ENCODE measurements at regions not wholly inside any gene's neighbourhood (a gene's known extent, or its start where the extent isn't known, plus 50 kb on each side); places are given as distances from the start of the nearest gene placed in this dataset.

DNA sequence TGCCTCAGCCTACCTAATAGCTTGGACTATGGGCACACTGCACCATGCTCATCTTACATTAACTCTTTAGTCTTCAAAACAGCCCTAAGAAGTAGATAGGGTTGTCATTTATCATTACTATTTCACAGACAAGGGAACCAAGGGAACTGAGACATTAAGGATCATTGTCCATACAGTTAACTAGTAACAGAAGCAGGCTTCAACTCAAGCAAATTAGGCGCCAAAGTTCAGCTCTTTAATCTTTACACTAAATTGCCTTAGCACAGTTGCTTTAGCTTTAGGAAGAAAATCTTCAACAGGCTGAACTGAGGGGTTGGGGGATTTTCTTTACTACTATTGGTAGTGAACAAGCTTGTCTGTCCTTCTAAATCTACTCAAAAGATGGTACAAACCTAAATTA, 68.8 kb upstream of the CAND1 start:
- H3K27ac ChIP-seq: no peak overlapping the region
- TF ChIP-seq, protein P1, sequence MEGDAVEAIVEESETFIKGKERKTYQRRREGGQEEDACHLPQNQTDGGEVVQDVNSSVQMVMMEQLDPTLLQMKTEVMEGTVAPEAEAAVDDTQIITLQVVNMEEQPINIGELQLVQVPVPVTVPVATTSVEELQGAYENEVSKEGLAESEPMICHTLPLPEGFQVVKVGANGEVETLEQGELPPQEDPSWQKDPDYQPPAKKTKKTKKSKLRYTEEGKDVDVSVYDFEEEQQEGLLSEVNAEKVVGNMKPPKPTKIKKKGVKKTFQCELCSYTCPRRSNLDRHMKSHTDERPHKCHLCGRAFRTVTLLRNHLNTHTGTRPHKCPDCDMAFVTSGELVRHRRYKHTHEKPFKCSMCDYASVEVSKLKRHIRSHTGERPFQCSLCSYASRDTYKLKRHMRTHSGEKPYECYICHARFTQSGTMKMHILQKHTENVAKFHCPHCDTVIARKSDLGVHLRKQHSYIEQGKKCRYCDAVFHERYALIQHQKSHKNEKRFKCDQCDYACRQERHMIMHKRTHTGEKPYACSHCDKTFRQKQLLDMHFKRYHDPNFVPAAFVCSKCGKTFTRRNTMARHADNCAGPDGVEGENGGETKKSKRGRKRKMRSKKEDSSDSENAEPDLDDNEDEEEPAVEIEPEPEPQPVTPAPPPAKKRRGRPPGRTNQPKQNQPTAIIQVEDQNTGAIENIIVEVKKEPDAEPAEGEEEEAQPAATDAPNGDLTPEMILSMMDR (conservative IDR thresholded peaks at IDR 0.05): no peak
- no peak for TF ChIP-seq ZFX (IDR thresholded peaks at IDR 0.05)

DNA sequence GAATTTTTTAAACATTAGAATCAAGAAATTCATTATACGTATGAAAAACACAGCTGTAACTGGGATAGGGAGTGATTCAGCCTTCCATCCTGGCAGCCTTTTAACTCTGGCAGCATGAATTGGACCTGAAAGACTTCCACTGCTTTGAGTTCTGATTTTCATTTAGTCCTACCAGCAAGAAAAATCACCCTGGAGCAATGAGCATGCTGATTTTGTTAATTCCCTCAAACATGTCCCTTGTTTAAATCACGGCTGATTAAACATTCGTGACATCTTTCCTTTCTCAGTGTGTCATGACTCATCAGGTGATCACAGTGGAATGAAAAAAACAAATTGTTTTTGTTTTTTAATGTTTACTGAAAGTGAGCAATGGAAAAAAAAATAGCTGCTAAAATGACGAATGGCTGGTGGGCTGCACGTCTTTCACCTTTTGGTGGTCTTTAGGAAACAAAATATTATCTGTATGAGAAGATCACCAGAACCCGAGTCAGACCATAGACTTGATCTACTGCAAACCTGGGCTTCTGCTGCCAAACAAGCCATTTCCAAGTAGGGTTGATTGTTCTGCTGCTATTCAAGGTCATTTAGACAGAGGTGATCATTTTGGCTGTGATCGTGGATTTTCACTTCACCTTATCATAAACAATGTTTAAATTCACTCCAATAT, 67.0 kb upstream of the CAND1 start:
- TF ChIP-seq ZFX (IDR thresholded peaks at IDR 0.05): no peak
- no peak overlapping the region for H3K27ac ChIP-seq

DNA sequence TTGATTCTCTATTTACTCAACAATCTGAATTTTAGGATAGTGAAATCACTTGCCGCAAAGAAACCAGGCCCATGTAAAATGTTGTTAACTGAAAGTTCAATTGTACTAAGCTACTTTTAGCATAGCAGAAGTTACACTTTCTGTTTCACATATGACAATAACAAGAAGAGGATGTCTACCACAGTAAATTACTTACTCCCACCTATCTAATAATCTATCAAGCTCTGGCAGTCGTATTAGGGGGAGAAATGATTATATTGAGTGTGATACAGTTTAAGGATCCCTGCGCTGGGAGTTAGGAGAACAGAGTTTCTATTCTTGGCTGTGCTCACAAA, 66.5 kb upstream of the CAND1 start:
- no peak overlapping the region for H3K27ac ChIP-seq
- TF ChIP-seq, protein P1 (conservative IDR thresholded peaks at IDR 0.05): no peak
- no peak for TF ChIP-seq ZFX (IDR thresholded peaks at IDR 0.05)

DNA sequence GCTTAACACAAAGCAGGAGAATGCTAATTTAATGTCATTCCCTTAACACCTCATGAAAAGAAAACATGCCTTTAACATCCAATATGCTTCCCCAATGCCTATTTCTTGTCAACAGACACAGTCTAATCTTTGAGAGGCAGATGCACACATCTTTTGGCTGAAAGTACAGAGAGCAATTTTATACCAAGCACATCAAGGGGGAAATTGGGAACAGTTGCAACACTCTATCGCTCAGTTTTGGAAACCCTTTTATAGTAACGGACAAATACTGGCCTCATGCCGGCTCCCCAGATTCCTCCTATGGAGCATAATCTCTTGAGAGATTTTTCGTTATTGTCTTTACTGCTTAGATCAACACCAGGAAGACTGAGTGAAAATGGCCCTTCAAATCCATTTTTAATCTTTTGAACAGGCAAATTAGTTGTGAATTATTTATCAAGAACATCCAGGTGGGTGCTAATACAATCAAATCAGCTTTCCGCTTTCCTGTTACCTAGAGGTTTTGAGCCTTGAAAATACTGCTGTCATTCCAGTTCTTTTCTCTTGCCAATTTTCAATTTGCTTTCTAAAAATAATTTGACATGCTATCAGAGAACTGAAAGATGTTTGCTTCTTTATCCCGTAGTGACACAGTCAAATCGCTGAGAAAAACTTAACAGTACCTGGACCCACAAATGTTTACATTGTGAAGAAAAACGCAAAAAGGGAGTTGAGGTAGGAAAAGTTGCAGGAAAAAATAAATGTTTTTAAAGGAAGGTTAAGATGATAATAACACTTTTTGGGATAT, 60.7 kb upstream of the CAND1 start:
- TF ChIP-seq ZFX (IDR thresholded peaks at IDR 0.05): no peak
- TF ChIP-seq, protein P1 (conservative IDR thresholded peaks at IDR 0.05): no peak
- H3K27ac ChIP-seq: no peak overlapping the region

DNA sequence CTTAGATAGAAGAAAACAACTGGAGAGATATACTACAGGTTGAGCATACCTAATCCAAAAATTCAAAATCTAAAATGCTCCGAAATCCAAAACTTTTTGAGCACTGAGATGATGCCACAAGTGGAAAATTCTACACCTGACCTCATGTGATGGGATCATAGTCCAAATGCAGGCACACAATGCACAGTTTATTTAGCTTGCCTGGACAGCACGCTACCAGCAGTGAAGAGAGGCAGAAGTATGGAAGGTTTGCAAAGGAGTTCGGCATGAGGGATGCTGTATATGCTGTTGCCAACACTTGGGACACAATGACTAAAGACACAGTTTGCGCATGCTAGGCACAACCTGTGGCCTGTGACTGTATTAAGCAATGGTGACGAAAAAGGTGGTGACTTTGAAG, 58.1 kb upstream of the CAND1 start:
- no peak for TF ChIP-seq ZFX (IDR thresholded peaks at IDR 0.05)
- TF ChIP-seq, protein P1 (conservative IDR thresholded peaks at IDR 0.05): no peak
- H3K27ac ChIP-seq: no peak overlapping the region

DNA sequence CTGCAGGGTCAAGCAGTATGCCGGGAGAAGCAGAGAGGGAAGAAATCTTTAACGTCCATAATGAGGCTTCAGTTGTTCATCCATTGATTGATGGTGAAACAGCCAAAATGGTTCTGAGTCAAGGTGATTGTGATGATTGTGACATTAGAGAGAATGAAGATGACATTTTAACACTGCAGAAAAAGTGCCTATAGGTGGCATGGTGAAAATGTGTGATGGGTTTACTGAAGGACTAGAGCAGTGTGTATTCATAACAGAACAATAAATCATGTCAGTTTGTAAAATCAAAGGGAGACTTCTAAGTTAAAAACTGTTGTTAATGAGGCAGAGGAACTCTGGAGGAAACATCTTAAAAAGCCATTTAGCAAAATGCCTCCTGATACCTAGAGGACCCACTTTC, 57.7 kb upstream of the CAND1 start:
- no peak for TF ChIP-seq ZFX (IDR thresholded peaks at IDR 0.05)
- TF ChIP-seq, protein P1 (conservative IDR thresholded peaks at IDR 0.05): no peak

DNA sequence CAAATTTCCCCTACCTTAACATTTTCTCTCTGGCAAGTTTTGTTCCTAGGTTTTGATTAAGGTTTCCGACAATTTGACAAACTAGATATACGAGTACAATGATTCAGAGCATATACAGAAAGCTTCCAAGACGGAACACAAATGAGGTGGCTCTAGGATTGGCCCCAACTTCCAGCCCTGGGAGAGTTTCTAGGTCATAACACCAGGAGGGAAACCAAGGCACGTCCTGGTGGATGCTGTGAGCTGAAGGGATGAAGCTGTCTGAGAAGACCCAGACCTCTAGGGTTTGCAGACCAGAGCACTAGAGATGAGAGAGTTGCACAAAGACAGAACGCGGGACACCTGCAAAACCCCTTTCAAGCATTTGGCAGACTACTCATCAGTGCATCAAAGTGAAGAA, 51.5 kb upstream of the CAND1 start:
- no peak for TF ChIP-seq ZFX (IDR thresholded peaks at IDR 0.05)
- TF ChIP-seq, protein P1 (conservative IDR thresholded peaks at IDR 0.05): no peak
- H3K27ac ChIP-seq: no peak overlapping the region

More for the DNA sequence above, 57.7 kb upstream of the CAND1 start:
- H3K27ac ChIP-seq: no peak overlapping the region
